ENCODE measurements at regions not wholly inside any gene's neighbourhood (a gene's known extent, or its start where the extent isn't known, plus 50 kb on each side); places are given as distances from the start of the nearest gene placed in this dataset.

DNA sequence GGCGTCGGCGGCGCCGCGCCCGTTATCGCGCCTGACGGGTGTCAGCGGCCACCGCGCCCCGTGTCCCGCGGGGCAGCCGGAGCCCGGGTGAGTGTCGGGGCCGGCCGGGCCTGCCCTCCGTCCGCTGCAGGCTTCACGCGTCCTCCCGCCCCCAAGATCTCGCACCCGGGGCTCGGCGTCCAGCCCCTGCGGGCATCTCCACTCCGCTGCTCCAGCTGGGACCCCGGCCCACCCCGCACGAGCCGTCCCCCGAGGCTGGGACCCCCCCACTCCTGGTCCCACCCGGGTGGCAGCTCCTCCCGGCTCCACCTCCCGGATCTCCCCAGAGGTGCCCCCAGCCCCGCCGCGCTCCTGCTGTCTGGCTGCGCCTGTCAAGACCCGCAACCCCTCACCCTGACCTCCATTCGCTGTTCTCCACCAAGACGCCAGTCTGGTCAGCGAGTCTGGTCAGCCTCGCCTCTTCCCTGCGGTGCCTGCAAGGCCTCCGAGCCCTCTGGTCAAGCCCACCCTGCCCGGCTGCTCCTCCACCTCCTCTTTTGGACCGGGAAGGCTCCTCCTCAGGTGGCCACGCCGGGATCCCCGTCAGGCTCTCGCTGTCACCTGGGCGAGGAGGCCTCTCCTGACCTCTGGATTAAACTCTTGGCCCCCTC lies 66.0 kb upstream of the NKX1-1 start:
- DNase-seq (ENCODE audit: low spot score), result peak; percentile 55

GRCh38 chr4:1471443-1472147 lies 65.4 kb upstream of the NKX1-1 start:
- DNase-seq (ENCODE audit: low spot score), result peak; percentile 70
- intact Hi-C loops (cut with DNase I), result loop anchor here (5.0 kb wide), 1 partner anchor 99 kb away; no protein-coding TSS in a partner anchor

More for the DNA sequence above, 66.0 kb upstream of the NKX1-1 start:
- intact Hi-C loops (cut with DNase I), result loop anchor here (5.0 kb wide), 1 partner anchor 100 kb away; no protein-coding TSS in a partner anchor

GRCh38 chr4:1470816-1471442 lies 64.7 kb upstream of the NKX1-1 start:
- intact Hi-C loops (cut with DNase I), result loop anchor here (5.0 kb wide), 1 partner anchor 99 kb away; no protein-coding TSS in a partner anchor
- DNase-seq (ENCODE audit: low spot score), result peak; percentile 65

- peak; percentile 31 for DNase-seq (ENCODE audit: low spot score)
- intact Hi-C loops (cut with DNase I), result loop anchor here (5.0 kb wide), 1 partner anchor 98 kb away; no protein-coding TSS in a partner anchor
These were observed 64.1 kb upstream of the NKX1-1 start for GRCh38 chr4:1470393-1470670.

DNA sequence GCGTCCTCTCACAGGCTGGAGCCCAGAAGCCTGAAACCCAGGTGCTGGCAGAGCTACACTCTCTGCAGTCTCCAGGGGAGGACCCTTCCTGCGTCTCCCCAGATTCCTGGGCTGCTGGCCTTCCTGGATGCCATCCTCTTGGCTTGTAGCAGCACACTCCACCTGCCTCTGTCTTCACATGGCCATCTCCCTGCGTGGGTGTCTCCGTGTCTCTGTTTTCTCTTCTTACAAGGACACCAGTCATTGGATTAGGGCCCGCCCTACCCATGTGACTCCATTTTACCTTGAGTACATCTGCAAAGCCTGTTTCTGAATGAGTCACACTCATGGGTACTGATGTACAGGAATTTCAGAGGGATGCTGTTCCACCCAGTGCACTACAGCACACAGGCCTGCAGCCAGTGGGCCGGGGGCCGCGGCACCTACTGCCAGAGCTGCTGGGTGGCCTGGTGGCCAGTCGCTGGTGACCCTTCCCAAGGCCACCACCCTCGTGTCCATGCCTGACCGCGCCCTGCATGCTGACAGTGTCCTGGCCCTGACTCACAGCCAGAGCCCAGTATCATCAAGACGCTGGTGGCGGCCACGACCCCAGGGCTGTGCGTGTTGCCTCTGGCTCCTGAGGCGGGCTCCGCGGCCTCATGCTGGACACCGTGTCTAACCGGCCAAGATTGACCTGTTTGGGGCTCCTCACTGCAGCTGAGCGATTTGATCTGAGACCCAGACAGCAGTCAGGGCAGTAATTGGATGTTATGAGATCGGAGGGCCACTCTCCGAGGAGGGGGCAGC lies 63.6 kb upstream of the NKX1-1 start:
- peak; percentile 62 for DNase-seq (ENCODE audit: low spot score)
- intact Hi-C loops (cut with DNase I), result loop anchor here (5.0 kb wide), 1 partner anchor 97 kb away; no protein-coding TSS in a partner anchor

DNA sequence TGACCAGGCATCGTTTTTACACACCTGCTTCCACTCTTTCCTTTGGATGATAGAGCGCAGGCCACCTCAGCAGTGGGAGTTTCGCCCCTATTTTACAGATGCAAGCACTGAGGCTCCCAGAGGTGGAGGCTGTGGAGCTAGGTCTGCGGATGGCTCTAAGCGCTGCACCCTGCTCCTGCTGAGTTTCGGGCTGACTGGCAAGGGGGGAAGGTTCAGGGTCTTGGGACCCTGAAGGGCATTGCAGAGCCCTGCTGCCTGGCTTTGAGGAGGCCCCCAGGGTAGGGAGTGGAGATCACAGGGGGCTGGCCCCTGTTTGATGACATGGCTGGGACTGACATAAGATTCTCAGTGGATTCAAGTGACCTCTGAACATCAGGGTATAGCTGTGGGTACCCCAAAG lies 62.8 kb upstream of the NKX1-1 start:
- peak; percentile 44 for DNase-seq (ENCODE audit: low spot score)
- intact Hi-C loops (cut with DNase I), result no loop called here

GRCh38 chr4:1467581-1468458 lies 61.6 kb upstream of the NKX1-1 start:
- DNase-seq (ENCODE audit: low spot score), result no peak
- intact Hi-C loops (cut with DNase I), result no loop called here

- intact Hi-C loops (cut with DNase I), result no loop called here
- DNase-seq (ENCODE audit: low spot score), result no peak
These were observed 60.6 kb upstream of the NKX1-1 start for GRCh38 chr4:1466863-1467165.

DNA sequence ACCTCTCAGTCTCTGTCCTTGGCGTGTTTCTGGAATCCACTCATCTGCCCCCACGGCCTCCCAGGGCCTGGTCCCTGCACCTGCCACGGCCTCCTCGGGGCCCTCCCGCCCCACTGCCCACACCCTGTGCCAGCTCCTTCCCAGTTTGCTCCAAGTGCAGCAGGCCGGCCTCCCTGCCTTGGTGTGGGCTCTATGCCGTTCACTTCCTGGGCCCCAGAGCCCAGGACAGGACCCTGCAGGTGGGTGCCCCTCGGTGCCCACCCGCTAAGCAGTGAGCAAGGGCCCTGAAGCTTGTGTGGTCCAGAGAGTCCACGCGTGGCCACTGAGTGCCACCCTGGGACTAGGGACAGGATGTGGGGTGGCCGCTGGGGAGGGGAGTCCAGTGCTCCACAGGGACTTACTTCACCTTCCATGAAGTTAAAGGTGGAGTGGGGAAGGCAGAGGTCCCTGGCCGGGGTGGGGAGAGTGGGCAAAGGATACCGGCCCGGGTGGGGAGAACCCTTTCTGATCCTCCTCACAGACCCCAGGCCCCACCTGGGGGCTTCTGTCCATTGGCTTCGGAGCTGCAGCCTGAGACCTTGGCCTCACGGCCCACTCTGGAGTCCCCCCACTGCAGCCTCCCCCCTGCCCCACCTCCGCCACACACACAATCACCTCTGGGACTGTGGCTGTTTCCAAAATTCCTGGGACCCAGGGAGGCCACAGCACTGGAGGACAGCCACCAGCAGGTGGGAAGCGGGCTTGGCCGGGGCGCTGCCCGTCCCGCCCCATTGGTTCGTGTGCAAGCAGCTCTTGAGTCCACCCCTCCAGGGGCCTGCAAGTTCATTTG lies 60.0 kb upstream of the NKX1-1 start:
- intact Hi-C loops (cut with DNase I), result no loop called here
- peak; percentile 54 for DNase-seq (ENCODE audit: low spot score)

- intact Hi-C loops (cut with DNase I), result no loop called here
- peak; percentile 70 for DNase-seq (ENCODE audit: low spot score)
These were observed 59.2 kb upstream of the NKX1-1 start for GRCh38 chr4:1465173-1466033.

- intact Hi-C loops (cut with DNase I), result no loop called here
- DNase-seq (ENCODE audit: low spot score), result peak; percentile 36
These were observed 58.4 kb upstream of the NKX1-1 start for GRCh38 chr4:1464581-1465171.

- intact Hi-C loops (cut with DNase I), result no loop called here
- peak; percentile 47 for DNase-seq (ENCODE audit: low spot score)
These were observed 57.8 kb upstream of the NKX1-1 start for GRCh38 chr4:1463927-1464540.

DNA sequence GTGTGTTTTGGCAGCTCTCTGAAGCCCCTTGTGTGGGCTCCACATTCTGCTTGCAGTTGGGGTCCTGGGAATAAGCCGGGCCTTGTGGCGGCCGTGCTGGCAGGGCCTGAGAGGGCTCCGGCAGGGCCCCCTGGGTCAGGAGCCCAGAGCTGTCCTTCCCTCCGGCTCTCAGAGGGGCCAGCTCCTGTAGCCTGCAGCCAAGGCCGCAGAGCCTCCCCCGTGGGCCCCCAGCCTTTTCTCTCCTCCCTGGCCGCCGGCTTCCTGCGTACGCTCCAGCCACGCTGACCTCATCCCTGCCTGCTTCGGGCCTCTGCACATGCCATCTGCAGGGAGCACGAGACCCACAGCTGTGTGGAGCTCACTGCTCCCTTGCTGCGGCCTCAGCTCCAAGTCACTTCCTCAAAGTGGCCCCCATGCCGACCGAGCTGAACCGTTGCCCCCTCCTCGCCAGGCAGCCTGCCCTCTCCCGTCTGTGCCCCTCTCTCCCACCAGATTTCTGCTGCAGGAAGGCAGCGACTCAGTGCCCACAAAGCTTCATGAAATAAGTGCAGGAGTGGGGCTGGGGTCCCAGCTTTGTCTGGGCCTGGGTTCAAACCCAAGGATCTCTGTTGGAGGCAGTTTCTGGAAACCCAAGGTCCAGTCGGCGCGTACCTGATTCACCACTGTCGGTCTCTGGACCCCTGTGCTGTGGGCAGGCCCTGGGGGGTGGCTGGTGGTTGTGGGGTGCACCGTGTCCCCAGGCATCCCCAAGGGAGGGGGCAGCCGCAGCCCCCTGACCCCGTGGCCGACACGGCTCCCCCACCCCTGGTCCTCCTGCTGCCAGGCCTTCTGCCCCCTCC lies 57.1 kb upstream of the NKX1-1 start:
- intact Hi-C loops (cut with DNase I), result no loop called here
- peak; percentile 63 for DNase-seq (ENCODE audit: low spot score)

DNA sequence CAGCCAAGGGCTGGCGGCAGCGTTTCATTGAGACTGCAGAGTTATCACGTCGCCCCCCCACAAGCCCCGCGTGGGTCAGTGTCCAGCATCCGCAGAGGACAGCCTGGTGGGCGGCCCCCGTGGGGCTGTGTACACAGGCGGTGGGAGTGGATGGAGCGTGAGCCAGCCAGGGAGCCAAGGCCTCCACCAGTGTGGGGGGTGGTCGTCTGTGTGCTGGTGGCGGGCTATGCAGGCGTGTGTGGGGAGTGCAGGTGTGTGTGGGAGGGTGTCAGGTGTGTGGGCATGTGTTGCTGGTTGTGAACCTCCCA lies 56.5 kb upstream of the NKX1-1 start:
- intact Hi-C loops (cut with DNase I), result no loop called here
- peak; percentile 71 for DNase-seq (ENCODE audit: low spot score)

DNA sequence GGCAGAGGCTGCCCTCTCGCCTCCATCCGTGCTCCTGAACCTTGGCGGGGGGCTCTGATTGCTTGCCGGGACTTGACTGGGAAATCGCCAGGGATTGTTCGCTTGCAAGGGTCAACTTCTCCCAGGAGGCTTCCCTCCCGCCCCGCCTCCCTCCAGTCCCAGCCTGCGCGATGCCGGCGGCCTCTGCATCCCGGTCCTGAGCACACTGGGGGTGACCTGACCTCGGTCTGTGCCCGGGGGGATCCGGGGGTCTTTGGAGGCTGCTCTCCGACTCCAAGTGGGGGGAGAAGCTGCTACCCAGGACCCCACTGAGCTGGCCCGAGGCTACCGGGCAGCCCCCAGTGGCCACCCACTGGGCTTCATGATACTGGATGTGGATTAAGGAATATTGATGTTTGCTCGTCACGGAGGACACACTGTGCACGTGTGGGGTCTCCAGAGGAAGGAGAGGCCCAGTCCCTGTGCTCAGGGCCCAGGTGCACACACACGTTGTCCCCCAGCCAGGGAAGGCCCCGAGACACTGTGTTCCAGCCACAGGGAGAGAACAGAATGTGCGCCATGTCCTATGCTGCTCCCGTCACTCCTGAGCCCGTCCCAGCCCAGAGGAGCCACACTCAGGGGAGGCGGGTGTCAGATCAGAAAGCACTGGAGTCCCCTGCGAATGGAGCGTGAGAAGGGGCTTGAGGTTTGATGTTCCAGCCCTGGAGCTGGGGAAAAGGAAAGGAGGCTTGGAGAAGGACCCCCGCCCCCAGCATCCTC lies 55.9 kb upstream of the NKX1-1 start:
- intact Hi-C loops (cut with DNase I), result no loop called here
- peak; percentile 74 for DNase-seq (ENCODE audit: low spot score)

Measured in cardiac septum (tissue), 1 donor.